ENCODE measurements at regions not wholly inside any gene's neighbourhood (a gene's known extent, or its start where the extent isn't known, plus 50 kb on each side); places are given as distances from the start of the nearest gene placed in this dataset.
"Not testable (repeated sequence)": the region's sequence is repeated elsewhere in the genome, so short reads cannot be mapped to it uniquely, and the experiment has no call there.

DNA sequence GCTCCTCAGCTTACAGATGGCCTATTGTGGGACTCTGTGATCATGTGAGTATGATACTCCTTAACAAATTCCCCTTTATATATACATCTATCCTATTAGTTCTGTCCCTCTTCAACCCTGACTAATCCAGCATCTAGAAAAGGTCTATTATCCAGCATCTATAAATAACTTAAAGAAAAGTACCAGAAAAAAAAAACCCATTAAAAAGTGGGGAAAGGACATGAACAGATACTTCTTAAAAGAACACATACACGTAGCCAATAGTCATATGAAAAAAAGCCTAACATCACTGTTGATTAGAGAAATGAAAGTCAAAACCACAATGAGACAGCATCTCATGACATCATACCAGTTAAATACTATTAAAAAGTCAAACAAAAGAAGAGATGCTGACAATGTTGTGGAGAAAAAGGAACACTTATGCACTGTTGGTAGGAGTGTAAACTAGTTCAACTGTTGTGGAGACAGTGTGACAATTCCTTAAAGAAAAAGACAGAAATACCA lies 549.5 kb upstream of the GRM3 start:
- TF ChIP-seq, protein P1, sequence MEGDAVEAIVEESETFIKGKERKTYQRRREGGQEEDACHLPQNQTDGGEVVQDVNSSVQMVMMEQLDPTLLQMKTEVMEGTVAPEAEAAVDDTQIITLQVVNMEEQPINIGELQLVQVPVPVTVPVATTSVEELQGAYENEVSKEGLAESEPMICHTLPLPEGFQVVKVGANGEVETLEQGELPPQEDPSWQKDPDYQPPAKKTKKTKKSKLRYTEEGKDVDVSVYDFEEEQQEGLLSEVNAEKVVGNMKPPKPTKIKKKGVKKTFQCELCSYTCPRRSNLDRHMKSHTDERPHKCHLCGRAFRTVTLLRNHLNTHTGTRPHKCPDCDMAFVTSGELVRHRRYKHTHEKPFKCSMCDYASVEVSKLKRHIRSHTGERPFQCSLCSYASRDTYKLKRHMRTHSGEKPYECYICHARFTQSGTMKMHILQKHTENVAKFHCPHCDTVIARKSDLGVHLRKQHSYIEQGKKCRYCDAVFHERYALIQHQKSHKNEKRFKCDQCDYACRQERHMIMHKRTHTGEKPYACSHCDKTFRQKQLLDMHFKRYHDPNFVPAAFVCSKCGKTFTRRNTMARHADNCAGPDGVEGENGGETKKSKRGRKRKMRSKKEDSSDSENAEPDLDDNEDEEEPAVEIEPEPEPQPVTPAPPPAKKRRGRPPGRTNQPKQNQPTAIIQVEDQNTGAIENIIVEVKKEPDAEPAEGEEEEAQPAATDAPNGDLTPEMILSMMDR (IDR thresholded peaks at IDR 0.05 in 4 of 5, conservative IDR thresholded peaks at IDR 0.05 in 1 of 5): no peak
- no peak for TF ChIP-seq POLR2A (IDR thresholded peaks at IDR 0.05)
- Histone ChIP-seq H3K36me3 (no peaks in the 10 kb centered on the region), H3K4me1 (no peaks in the 10 kb centered on the region), H3K9me3 (no peaks in the 10 kb centered on the region), H3K27ac (no peak overlapping the region), H3K27me3 (no peaks in the 10 kb centered on the region), H3K4me3 (no peak overlapping the region)
- in situ Hi-C loops (cut with MboI; ENCODE audit: low sequenced_read_pairs in 4 of 4): no loop called here
- ATAC-seq (no peak), DNase-seq (no peak)
- intact Hi-C loops (cut with DNase I; ENCODE audit: low total_unique reads): no loop called here

DNA sequence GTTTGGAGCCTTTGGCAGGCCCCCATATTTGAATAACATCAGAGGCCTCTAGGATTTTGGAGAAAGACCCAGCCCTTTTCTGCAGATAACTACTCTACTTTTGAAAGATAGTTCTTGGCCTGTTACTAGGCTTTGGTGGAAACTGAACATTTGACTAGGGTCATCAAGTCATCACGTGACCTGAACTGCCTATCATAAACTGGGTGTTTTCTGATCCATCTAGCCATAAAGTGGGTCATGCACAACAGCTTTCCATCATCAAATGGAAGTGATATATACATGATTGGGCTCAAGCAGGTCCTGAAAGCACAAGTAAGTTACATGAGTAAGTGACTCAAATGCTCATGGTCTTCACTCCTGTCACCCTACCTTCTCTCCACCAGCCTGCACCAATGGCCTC lies 552.3 kb upstream of the GRM3 start:
- DNase-seq (no peak), ATAC-seq (no peak)
- Histone ChIP-seq H3K27me3 (no peaks in the 10 kb centered on the region), H3K36me3 (no peaks in the 10 kb centered on the region), H3K4me1 (no peaks in the 10 kb centered on the region), H3K4me3 (no peak overlapping the region), H3K27ac (no peak overlapping the region), H3K9me3 (no peaks in the 10 kb centered on the region)
- in situ Hi-C loops (cut with MboI; ENCODE audit: low sequenced_read_pairs in 4 of 4) (no loop called here), intact Hi-C loops (cut with DNase I; ENCODE audit: low total_unique reads) (no loop called here)
- TF ChIP-seq, protein P1 (IDR thresholded peaks at IDR 0.05 in 4 of 5, conservative IDR thresholded peaks at IDR 0.05 in 1 of 5): no peak
- no peak for TF ChIP-seq POLR2A (IDR thresholded peaks at IDR 0.05)

DNA sequence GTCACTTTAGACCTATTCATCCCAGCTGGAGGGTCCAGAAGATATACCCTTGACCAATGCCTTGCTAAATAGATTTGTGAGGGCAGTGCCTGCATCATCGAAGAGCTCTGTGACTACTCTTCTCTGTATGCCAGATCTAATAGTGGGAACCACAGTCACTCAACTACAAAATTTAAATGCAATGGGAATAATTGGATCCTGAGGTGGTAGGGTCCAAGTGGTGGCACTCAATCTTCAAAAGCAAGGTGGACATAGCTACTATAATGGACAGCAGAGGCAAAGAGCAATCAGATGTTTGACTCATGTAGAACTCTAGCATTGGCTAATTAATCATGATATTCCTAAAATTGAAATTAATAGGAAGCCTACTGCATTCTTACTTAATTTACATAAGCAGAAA lies 554.3 kb upstream of the GRM3 start:
- ATAC-seq: no peak
- Histone ChIP-seq H3K36me3 (no peaks in the 10 kb centered on the region), H3K27ac (no peak overlapping the region), H3K27me3 (no peaks in the 10 kb centered on the region), H3K4me3 (no peak overlapping the region), H3K9me3 (no peaks in the 10 kb centered on the region), H3K4me1 (no peaks in the 10 kb centered on the region)
- in situ Hi-C loops (cut with MboI; ENCODE audit: low sequenced_read_pairs in 4 of 4) (no loop called here), intact Hi-C loops (cut with DNase I; ENCODE audit: low total_unique reads) (no loop called here)
- no peak for DNase-seq
- TF ChIP-seq, protein P1 (IDR thresholded peaks at IDR 0.05 in 4 of 5, conservative IDR thresholded peaks at IDR 0.05 in 1 of 5): no peak

DNA sequence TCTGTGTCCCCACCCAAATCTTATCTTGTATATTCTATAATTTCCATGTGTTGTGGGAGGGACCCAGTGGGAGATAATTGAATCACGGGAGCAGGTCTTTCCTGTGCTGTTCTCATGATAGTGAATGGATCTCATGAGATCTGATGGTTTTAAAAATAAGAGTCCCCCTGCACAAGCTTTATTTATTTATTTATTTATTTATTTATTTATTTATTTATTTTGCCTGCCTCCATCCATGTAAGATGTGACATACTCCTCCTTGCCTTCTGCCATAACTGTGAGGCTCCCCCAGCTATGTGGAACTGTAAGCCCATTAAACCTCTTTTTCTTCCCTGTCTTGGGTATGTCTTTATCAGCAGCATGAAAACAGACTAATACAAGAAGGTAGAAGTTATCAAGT lies 579.1 kb upstream of the GRM3 start:
- H3K27me3 ChIP-seq; in situ Hi-C loops (cut with MboI; ENCODE audit: low sequenced_read_pairs in 4 of 4); H3K27ac ChIP-seq; H3K4me1 ChIP-seq; H3K36me3 ChIP-seq; intact Hi-C loops (cut with DNase I; ENCODE audit: low total_unique reads); DNase-seq; H3K4me3 ChIP-seq; ATAC-seq; H3K9me3 ChIP-seq: not testable (repeated sequence)

GRCh38 chr7:86058649-86059048 lies 585.1 kb upstream of the GRM3 start:
- TF ChIP-seq, protein P1 (IDR thresholded peaks at IDR 0.05 in 4 of 5, conservative IDR thresholded peaks at IDR 0.05 in 1 of 5): no peak
- no peak for TF ChIP-seq POLR2A (IDR thresholded peaks at IDR 0.05)
- intact Hi-C loops (cut with DNase I; ENCODE audit: low total_unique reads) (no loop called here), in situ Hi-C loops (cut with MboI; ENCODE audit: low sequenced_read_pairs in 4 of 4) (no loop called here)
- no peaks in the 10 kb centered on the region for H3K4me1 ChIP-seq
- no peak for ATAC-seq
- H3K27me3 ChIP-seq: no peaks in the 10 kb centered on the region
- no peak overlapping the region for H3K4me3 ChIP-seq
- H3K36me3 ChIP-seq: no peaks in the 10 kb centered on the region
- H3K27ac ChIP-seq: no peak overlapping the region
- H3K9me3 ChIP-seq: no peaks in the 10 kb centered on the region
- DNase-seq: no peak
